GM18867 (cell line): ENCODE measurements at regions not wholly inside any gene's neighbourhood (a gene's known extent, or its start where the extent isn't known, plus 50 kb on each side); places are given as distances from the start of the nearest gene placed in this dataset.
"Not testable (repeated sequence)": the region's sequence is repeated elsewhere in the genome, so short reads cannot be mapped to it uniquely, and the experiment has no call there.

Experiments
- ATAC-seq: cut with Tn5 transposase; IDR thresholded peaks from one replicate; pipeline ENCODE4 v1.9.1; 2021; ENCODE audit warnings: mild to moderate bottlenecking, moderate library complexity; ENCODE audit not compliant: unreplicated experiment

DNA sequence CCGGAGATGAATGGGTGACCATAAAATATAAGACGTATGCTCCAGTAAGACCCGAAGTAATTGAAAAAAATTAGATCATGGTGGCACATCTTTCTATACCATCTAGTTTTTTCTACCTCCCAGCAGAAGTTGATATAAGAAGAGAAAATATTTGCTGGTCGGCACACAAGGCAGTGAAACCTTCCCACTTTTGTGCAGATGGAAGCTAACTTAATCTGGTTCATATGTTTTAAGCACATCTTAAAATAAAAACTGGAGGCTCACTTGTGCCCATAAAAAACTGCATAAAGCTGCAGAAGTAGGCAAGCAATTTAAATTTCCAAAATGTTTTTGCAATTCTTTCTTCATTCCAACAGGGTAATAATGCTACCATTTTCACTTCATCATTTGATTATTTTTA, 449.2 kb downstream of the CNTN3 start:
- no peak for ATAC-seq

DNA sequence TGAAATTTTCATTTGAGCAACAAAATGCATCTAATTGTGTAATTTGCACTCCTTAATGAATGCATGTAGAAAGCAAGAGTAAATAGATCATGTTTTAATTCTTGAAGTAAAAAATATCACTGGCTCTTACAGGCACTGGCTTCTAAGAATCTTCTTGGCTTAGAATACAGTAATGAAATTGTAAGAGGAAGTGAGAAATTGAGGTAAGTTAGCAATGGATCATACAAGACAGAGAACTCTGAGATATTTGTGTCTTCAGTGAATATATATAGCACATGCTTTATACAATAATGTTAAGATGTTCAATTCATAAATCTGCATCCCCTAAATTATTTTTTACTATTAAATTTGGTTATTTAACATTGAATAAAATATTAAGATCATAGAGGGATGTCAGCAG, 465.0 kb downstream of the CNTN3 start:
- no peak for ATAC-seq

DNA sequence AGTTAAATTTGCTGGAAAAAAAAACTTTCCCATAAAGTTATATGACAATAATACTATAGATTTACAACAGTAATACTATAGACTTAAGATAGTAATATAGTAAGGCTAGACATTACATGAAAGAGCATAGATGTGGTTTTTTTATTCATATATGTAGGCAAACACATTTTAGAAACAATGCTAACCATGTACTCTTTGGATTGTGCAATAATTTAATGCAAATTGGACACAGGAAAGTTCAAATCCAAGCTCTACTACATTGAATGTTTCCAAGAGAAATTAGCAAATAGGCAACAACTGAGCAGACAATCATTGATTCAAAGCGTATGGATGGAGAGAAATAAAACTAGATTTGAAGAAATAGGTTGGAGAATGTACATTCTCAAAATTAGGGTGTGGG, 469.2 kb downstream of the CNTN3 start:
- no peak for ATAC-seq

DNA sequence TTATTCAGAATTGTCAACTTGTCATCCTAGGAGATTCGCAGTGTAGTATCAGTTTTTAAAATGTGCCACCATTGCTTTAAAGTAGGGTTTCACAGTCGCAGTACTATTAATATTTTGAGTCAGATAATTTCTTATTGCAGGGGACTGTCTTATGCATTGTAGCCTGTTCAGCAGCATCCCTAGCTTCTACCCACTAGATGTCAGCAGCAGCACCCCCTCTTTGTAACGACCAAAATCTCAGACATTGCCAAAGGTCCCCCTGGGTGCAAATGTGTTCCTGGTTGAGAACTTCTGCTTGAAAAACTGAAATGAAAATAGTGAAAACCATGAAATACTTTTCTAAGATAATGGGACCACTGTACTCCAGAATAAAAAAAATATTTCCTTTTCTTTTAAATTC, 474.8 kb downstream of the CNTN3 start:
- ATAC-seq: no peak

DNA sequence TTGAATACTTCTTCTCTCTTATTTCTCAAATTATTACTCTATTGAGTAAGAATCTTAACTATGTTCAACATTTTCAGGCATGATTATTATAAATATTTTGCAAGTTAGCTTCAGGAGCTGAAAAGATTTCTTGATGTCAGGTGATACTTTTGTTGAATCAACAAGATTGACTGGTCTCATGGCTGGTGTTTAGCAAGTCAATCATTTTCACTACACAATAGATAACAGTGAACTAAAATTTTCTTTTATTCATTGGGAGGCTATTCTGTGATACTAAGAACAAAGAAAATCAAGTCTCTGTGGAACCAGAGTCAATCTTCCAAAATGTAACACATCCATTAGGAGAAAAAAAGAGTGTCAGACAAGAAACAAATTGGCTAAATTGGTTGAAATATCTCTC, 476.7 kb downstream of the CNTN3 start:
- no peak for ATAC-seq

DNA sequence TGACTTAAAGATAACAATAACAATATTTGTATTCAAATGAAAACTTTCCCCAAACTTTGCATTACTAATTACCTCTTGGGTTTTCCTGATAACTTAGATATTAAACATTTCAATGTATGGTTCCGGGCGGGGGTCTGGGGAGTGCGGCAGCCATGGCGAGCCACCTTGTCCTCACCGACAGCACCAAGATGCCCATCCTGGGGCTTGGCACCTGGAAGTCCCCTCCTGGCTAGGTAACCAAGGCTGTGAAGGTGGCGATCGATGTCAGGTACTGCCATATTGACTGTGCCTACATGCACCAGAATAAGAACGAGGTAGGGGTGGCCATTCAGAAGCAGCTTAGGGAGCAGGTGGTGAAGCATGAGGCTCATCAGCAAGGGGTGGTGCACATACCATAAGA, 478.7 kb downstream of the CNTN3 start:
- no peak for ATAC-seq

DNA sequence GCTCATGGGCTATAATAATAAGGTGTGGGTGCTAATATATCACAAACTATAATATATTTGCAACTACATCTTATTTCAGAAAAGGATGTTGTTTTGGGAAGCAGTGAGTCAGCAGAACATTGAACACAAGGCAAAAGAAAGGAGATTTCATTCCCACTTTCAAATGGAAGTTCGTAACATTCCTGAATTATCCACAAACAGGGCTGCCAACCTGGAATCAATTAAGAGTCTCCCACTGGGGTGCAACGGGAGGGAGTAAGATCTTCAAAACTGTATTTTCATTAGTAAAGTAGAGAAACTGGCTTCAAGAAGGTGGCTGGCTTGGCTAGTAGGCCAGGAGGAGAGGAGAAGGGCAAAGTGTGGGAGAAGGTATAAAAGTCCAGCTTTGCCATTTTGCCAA, 479.6 kb downstream of the CNTN3 start:
- ATAC-seq: no peak

DNA sequence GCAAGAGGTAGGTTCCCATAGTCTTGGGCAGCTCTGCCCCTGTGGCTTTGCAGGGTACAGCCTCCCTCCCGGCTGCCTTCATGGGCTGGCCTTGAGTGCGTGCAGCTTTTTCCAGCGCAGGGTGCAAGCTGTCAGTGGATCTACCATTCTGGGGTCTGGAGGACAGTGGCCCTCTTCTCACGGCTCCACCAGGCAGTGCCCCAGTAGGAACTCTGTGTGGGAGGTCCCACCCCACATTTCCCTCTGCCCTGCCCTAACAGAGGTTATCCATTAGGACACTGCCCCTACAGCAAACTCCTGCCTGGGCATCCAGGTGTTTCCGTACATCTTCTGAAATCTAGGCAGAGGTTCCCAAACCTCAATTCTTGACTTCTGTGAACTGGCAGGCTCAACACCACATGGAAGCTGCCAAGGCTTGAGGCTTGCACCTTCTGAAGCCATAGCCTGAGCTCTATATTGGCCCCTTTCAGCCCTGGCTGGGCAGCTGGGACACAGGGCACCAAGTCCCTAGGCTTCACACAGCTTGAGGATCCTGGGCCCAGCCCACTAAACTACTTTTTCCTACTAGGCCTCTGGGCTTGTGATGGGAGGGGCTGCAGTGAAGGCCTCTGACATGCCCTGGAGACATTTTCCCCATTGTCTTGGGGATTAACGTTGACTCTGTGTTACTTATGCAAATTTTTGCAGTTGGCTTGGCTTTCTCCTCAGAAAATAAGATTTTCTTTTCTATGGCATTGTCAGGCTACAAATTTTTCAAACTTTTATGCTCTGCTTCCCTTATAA, 482.7 kb downstream of the CNTN3 start:
- ATAC-seq: not testable (repeated sequence)

DNA sequence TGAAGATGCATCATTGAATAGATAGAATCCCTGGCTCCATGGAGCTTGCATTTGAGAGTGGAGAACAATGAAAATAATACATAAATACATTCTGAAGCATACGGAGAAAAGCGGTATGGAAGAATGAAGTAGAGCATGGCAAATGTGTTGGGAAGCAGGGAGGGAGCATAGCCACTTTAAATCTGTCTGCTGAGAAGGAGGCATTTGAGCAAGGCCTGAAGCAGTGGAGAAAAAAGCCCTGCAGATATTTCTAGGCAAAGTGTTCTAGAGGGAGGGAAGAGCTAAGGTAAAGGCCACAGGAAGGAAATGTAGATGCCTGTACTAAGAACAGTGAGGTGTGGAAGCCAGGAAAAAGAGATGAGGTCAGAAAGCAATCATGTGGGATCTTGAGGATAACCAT, 484.8 kb downstream of the CNTN3 start:
- ATAC-seq: no peak

DNA sequence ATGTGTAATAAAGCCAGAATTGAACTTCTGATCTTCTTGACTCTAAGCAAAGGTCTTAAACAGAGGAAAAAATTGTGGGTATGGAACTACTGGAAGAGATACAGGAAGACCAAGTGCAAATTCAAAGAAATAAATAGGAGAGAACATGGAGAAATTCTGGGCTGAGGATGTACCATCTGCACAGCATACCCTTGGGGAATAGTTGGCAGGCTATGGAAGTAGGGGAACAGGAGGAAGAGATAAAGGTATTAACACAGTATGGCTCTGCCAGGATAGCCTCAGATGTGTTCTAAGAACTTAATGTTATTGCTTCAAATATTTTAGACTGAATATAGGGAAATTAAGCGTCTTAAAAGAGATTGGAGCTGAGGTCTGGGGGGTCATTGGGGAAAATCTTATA, 485.4 kb downstream of the CNTN3 start:
- ATAC-seq: no peak

DNA sequence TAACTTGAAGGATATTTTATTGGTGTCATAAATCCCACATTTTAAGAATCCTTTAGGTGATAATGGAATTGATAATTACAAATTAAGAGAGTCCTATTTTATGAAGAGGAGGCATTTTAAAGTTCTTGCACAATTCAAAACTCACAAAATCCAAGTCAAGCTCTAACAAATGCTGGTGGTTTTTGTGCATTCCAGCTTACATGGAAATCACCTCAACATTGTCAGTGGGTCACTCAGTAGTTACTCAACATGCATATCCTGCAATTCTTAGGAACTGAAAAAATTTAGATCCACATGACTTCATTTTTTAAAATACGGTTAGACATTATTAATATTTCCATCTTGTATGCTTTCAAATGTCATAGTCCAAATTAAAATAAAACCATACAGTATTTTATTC, 487.2 kb downstream of the CNTN3 start:
- ATAC-seq: no peak

DNA sequence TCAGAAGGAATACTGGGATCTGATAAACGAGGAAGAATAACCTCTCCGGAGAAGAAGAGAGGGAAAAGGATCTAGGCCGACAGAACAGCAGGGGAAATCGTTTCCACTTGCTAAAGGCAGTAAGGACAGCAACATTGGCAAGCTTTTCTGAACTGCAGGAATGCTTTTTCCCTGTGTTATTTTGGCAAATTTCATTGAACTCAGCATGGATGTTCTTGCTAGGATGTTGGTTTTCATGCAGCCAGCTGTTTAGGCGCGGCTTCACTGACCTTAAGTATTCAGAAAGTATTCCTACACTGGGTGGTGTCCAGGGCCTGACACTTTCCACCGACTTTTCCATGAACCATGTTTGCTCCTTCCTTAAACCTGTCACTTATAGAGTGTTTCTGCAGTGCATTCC, 489.7 kb downstream of the CNTN3 start:
- no peak for ATAC-seq

DNA sequence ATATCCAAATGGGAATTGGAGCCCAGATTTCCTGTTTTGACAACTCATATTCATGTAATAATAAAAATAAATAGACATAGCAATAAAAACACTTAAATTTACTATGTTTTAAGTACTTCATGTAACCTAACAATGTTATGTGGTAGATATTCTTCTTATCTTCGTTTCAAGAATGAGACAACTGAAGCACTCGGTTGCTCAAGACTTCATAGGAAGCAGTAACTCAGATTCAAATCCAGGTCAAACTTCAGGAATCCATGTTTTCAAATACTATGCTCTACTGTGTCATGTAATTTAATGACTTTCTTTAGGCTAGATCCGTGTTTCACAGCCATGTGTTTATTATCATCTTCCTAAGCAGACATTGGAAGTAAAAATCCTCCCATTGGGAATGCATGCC, 492.2 kb downstream of the CNTN3 start:
- ATAC-seq: no peak

DNA sequence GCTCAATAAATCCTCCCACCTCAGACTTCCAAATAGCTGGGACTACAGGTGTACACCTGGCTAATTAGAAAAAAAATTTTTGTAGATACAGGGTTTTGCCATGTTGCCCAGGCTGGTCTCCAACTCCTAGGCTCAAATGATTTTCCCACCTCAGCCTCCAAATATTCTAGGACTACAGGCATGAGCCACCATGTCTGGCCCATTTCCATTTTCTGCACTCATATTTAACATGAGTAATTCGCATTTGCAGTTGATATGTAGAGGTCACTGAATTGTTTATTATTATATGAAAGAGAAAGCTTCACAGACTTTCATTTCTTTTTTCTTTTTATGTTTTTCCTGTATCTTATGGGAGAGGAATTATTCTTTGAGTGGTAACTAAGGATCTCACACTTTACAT, 492.7 kb downstream of the CNTN3 start:
- ATAC-seq: no peak

DNA sequence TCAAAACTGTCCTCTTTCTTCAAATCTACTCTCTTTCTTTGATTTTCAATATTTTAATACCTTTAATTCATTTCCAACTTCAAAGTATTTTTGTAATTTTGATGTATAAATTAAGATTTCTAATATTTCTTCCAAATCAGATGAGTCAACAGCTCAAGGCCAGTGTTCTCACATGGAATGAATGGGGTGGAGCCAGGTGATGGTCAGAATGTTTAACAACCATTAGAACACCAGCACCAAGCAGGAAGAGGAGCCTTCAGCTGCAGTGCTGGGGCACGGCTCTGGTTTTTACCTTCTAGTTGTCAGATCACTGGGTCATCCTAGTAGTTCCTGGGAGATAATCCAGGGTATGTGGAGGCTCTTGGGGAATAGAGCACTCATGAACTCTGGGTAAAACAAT, 494.5 kb upstream of the PDZRN3 start:
- no peak for ATAC-seq

DNA sequence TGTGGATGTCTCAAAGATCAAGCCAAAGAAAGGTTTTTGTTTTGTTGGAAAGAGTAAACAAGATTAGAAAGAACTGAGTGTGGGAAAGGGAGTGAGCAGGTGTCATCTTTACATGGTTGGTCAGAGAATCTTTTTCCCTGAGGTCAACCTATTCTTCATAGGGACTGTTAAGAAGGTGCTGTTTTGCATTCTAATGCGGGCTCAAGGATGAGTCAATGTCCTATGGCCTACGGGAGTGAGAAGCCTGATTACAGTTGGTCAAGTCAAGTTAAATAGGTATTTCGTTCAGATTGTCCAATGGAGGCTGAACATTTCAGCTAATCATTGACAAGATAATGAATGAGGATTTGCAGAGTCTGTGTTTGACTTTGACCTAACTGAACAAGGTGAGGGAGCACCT, 491.2 kb upstream of the PDZRN3 start:
- ATAC-seq: no peak

DNA sequence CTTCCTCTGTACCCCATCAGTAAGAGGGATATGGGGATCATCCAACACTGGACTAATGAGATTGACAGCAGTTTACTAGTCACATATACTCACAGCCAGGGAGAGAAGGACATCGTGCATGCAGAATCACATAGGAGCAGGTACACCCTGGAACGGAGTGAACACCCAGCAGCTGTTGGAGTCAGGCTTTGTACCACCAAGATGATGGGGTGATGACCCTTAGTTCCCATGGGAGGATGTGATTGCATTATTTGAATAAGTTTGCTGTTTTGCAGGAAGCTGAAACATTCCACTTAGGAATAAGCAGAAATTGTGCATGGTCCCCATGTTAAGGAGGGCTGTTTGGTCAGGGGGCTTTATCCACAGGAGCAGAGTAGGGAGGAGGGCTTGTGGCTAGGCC, 482.7 kb upstream of the PDZRN3 start:
- ATAC-seq: no peak

DNA sequence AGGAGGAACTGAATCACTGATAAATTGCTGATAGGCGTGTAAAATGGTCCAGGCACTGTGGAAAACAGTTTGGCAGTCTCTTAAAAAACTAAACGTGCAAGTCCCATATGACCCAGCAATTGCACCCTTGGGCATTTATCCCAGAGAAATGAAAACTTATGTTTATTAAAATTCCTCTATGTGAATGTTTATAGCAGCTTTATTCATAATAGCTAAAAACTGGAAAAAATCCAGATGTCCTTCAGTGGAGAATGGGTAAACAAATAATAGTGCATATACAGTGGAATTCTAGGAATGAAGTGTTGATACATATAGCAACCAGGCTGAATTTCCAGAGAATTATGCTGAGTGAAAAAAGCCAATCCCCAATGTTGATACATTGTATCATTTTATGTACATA, 482.2 kb upstream of the PDZRN3 start:
- ATAC-seq: no peak

DNA sequence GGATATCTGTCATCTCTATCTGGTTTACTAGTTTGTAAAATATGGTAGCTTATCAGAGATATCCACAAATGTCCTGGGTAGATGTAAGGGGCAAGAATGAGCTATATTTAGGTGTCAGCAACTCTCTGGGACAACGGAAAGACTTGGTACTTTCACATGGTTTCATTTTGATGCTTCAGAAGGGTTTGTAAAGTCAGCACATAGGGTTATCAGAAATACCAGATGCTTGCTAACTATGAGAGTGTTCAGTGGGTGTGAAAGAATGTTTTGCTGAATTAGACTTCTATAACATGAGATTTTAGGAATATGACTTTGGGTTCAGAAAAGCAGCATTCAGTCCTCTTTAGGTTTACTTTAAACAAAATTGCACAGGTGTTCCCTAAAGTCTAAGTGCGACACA, 466.5 kb upstream of the PDZRN3 start:
- no peak for ATAC-seq

DNA sequence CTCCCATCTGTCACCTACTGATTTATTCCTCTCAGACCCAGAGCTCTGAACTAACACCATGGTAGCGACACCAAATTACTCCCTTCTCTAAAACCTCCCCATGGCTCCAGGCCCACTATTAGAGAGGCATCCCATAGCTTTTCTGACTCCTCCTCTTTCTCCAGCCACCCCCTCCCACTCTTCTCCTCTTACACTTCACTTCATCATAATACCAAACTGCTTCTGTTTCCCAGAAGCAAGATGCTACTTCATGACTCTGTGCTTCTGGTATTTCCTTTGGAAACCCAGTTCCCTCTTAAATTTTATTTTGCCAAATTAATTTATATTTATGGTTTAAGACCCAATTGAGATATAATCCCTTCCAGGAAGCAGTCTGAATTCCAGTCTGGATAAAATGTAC, 465.1 kb upstream of the PDZRN3 start:
- no peak for ATAC-seq

DNA sequence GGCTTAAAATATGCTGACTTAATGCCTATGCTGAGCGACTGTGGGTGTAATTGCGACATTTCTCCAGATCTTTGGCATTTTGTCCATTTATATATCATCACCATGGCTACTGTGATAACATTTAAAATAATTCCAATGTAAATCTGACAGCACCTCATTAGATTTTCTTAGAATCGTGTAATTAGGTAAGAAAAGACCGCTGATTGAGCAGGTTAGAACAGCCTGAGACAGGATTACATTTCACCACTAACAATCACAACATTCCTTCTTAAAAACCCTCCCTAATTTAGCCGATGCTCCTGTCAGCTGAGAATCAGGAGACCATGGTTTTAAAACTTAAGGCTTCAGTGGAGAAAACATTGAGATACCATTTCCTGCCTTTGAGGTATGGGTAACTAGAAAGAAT, 455.3 kb upstream of the PDZRN3 start:
- no peak for ATAC-seq

DNA sequence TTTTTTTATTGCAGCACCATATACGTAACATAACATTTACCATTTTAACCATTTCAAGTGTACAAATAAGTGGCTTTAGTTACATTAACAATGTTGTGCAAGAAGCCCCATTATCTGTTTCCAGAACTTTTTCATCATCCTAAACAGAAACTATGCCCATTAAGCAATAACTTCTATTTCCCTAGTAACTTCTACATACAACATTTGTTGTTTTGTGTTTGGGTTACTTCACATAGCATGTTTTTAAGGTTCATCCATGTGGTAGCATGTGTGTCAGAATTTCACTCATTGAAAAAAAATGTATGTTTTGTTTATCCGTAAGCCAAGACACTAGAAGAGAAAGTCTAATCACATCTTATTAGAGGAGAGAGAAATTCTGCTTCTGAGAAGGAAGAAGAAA, 450.5 kb upstream of the PDZRN3 start:
- no peak for ATAC-seq

DNA sequence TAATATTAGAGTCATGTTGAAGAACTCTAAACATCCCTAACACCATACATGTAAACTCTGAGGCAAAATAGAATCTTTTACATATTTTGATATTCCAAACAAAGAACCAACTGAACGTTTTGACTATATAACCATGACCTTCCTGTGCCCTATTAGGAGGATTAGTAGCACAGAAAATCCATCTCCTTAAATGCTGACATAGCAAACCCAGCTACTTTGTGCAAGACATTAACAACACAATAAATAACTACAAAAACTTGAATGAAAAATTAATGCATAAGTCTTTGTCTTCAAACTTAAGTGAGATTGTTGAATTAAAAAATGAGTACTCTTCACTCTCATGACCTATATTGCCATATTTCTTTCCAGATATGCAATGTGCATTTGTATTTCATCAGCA, 450.0 kb upstream of the PDZRN3 start:
- no peak for ATAC-seq
